HG02885 (cell line): ENCODE measurements at regions not wholly inside any gene's neighbourhood (a gene's known extent, or its start where the extent isn't known, plus 50 kb on each side); places are given as distances from the start of the nearest gene placed in this dataset.

Experiments
- ATAC-seq: cut with Tn5 transposase; IDR thresholded peaks from one replicate; pipeline ENCODE4 v1.9.1; 2021; ENCODE audit warnings: mild to moderate bottlenecking; ENCODE audit not compliant: unreplicated experiment, poor library complexity

GRCh38 chr15:88322461-88322860 lies 65.9 kb upstream of the NTRK3 start:
- no peak for ATAC-seq

GRCh38 chr15:88321271-88321670 lies 64.7 kb upstream of the NTRK3 start:
- no peak for ATAC-seq

- no peak for ATAC-seq
Measured at GRCh38 chr15:88316586-88316985, 60.0 kb upstream of the NTRK3 start.

GRCh38 chr15:88315221-88315878 lies 58.8 kb upstream of the NTRK3 start:
- no peak for ATAC-seq

- no peak for ATAC-seq
Measured at GRCh38 chr15:88312941-88313579, 56.5 kb upstream of the NTRK3 start.

- no peak for ATAC-seq
Measured at GRCh38 chr15:88309363-88309762, 52.8 kb upstream of the NTRK3 start.

GRCh38 chr15:88307344-88307743 lies 50.8 kb upstream of the NTRK3 start:
- no peak for ATAC-seq
